Thyroid gland (tissue), 4 donors: ENCODE measurements at regions not wholly inside any gene's neighbourhood (a gene's known extent, or its start where the extent isn't known, plus 50 kb on each side); places are given as distances from the start of the nearest gene placed in this dataset.

Experiments
- DNase-seq, 2 donors: peaks; one replicate each; pipeline ENCODE4 v3.0.0-alpha.2; 2019
- H3K27ac ChIP-seq, 3 donors: fragments of 200-600 bp; sonication (generic); 1 replicate in 2 of 3; 2 replicates in 1 of 3; pipeline ENCODE4 v1.5.1; 2016 to 2019; ENCODE audit warnings: mild to moderate bottlenecking in 1 of 3, moderate library complexity in 1 of 3
- H3K27me3 ChIP-seq: fragments of 200-600 bp; sonication (generic); one replicate; pipeline ENCODE4 v1.5.1; 2019
- H3K36me3 ChIP-seq, 2 donors: fragments of 200-600 bp; sonication (generic); one replicate each; pipeline ENCODE4 v1.5.1; 2016 to 2019
- H3K4me1 ChIP-seq, 2 donors: fragments of 200-600 bp; sonication (generic); one replicate each; pipeline ENCODE4 v1.5.1; 2017 to 2019
- H3K4me3 ChIP-seq, 3 donors: fragments of 200-600 bp; sonication (generic); replicated peaks in 1 of 3; 1 replicate in 2 of 3; 2 replicates in 1 of 3; pipeline ENCODE4 v1.5.1; 2016; ENCODE audit warnings: mild to moderate bottlenecking in 1 of 3
- H3K9me3 ChIP-seq: fragments of 200-600 bp; sonication (generic); one replicate; pipeline ENCODE4 v1.5.1; 2017
- CTCF ChIP-seq, 6 experiments: fragments of 200-600 bp in 3 of 6; fragments of 450-650 bp in 3 of 6; sonication (generic) in 3 of 6; IDR thresholded peaks; one replicate each; pipeline ENCODE4 v1.5.1; 2016 to 2019; ENCODE audit warnings: antibody characterized with exemption in 6 of 6, mild to moderate bottlenecking in 2 of 6, inconsistent platforms in 1 of 6, moderate library complexity in 1 of 6
- POLR2A ChIP-seq, 2 donors: fragments of 450-650 bp; IDR thresholded peaks; one replicate each; pipeline ENCODE4 v1.6.1; 2017; ENCODE audit warnings: antibody characterized with exemption in 2 of 2, mild to moderate bottlenecking in 2 of 2, moderate library complexity in 1 of 2
- WGBS, 2 donors: methylation state at CpG; one replicate each; pipeline ENCODE4 v1.1.5; 2017; 5-methylcytosine and 5-hydroxymethylcytosine counted together
- intact Hi-C: fragments of 100-400 bp; cut with DNase I; formaldehyde crosslinking; loops from one replicate; pipeline ENCODE4 v1.15.1; 2023

GRCh38 chr3:56969851-56970250, 90.6 kb upstream of the SPATA12 start:
- intact Hi-C loops = no loop called here
- H3K4me3 ChIP-seq = no peak overlapping the region
- peaks cover 8 to 10% of the 10 kb centered on the region in 2 donors for H3K4me1 ChIP-seq
- DNase-seq = no peak
- TF ChIP-seq CTCF (IDR thresholded peaks at IDR 0.05) (no peak), POLR2A (IDR thresholded peaks at IDR 0.05) (no peak)
- H3K27me3 ChIP-seq = no peaks in the 10 kb centered on the region
- H3K27ac ChIP-seq = no peak overlapping the region
- no peaks in the 10 kb centered on the region for H3K36me3 ChIP-seq
- 73 to 88% methylated on average over 1 of the region's 1 CpG for WGBS, 2 donors
- H3K9me3 ChIP-seq = no peaks in the 10 kb centered on the region

GRCh38 chr3:56966509-56966908, 94.0 kb upstream of the SPATA12 start:
- H3K9me3 ChIP-seq = no peaks in the 10 kb centered on the region
- no peaks in the 10 kb centered on the region for H3K27me3 ChIP-seq
- TF ChIP-seq CTCF (IDR thresholded peaks at IDR 0.05) = no peak
- no peak for TF ChIP-seq POLR2A (IDR thresholded peaks at IDR 0.05)
- DNase-seq = no peak
- no peak overlapping the region for H3K27ac ChIP-seq
- H3K4me1 ChIP-seq = peaks cover 8 to 16% of the 10 kb centered on the region in 2 donors
- intact Hi-C loops = no loop called here
- H3K36me3 ChIP-seq = no peaks in the 10 kb centered on the region
- no peak overlapping the region for H3K4me3 ChIP-seq

DNA sequence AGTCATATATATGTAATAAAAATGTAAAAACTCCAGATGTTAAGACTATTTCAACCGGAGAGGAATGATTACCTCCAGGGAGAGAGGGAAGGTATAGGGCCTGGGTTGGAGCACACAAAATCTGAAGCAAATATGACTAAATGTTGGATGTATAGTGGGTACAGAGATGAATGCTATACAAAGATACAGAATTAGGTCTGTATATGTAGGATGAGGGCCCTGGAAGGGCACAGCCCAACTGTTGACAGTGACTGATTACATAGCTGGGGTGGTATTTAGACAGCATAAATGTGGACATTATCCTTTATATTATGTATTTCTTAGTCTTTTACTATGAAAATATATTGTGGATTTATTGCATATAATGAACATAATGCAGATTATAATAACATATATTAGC, 94.4 kb upstream of the SPATA12 start:
- TF ChIP-seq CTCF (IDR thresholded peaks at IDR 0.05) (no peak), POLR2A (IDR thresholded peaks at IDR 0.05) (no peak)
- Histone ChIP-seq H3K36me3 (no peaks in the 10 kb centered on the region), H3K4me1 (peaks cover 8 to 15% of the 10 kb centered on the region in 2 donors), H3K4me3 (no peak overlapping the region), H3K27ac (no peak overlapping the region), H3K9me3 (no peaks in the 10 kb centered on the region), H3K27me3 (no peaks in the 10 kb centered on the region)
- DNase-seq = no peak
- intact Hi-C loops = no loop called here
- 97 to 100% methylated on average over 1 of the region's 1 CpG for WGBS, 2 donors

DNA sequence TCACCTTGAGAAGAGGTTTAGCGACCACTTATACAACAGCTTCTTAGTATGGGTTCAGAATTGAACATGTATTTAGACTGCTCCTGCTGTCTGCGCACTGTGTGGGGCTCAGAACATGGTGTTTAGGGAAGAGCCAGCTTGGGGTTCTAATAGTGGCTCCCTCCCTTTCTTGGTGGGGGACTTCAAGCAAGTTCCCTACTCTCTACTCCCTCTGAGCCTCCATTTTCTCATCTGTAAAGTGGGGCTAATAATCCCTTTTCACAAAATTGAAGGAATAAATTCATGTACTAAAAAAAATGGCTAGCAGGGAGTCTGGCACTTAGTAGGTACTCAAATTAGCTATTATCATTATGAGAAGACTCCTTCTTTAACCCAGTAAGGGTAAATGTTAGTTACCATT, 97.5 kb upstream of the SPATA12 start:
- no peak for TF ChIP-seq POLR2A (IDR thresholded peaks at IDR 0.05)
- no peak for TF ChIP-seq CTCF (IDR thresholded peaks at IDR 0.05)
- WGBS, 2 donors = 89 to 96% methylated on average over 2 of the region's 2 CpGs
- Histone ChIP-seq H3K36me3 (no peaks in the 10 kb centered on the region), H3K4me1 (peaks cover 0 to 6% of the 10 kb centered on the region in 2 donors), H3K27me3 (no peaks in the 10 kb centered on the region), H3K9me3 (no peaks in the 10 kb centered on the region), H3K27ac (no peak overlapping the region), H3K4me3 (no peak overlapping the region)
- intact Hi-C loops = no loop called here
- no peak for DNase-seq

- peak; percentile 26 to 28 for DNase-seq
- Histone ChIP-seq H3K36me3 (no peaks in the 10 kb centered on the region), H3K4me1 (peaks cover 0 to 6% of the 10 kb centered on the region in 2 donors), H3K27ac (no peak overlapping the region), H3K4me3 (no peak overlapping the region), H3K9me3 (no peaks in the 10 kb centered on the region), H3K27me3 (no peaks in the 10 kb centered on the region)
- WGBS, 2 donors = 48 to 80% methylated on average over 3 of the region's 3 CpGs
- TF ChIP-seq CTCF (IDR thresholded peaks at IDR 0.05) (no peak), POLR2A (IDR thresholded peaks at IDR 0.05) (no peak)
- intact Hi-C loops = no loop called here
Observed at GRCh38 chr3:56962206-56962605, 98.3 kb upstream of the SPATA12 start.
